ENCODE measurements at regions not wholly inside any gene's neighbourhood (a gene's known extent, or its start where the extent isn't known, plus 50 kb on each side); places are given as distances from the start of the nearest gene placed in this dataset.
A peak's percentile ranks its signal among the peaks of the same experiment; 100 is the strongest.

DNA sequence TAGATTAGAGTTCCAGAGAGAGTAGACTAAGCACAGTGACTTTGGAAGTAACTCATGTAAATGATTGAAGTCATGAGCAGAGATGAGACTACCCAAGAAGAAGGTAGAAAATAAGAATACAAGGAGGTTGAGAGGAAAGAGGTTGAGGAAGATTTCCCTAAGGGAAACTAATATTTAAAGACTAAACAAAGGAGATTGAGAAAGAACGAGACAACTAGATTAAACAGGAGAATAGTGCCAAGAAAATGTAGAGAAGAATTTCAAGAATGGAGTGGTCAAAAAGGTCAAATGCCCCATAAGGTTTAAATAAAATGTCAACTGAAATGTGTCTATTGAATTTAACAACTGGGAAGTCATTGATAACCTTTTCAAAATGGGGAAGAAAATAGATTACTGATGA, 59.0 kb downstream of the RPS29 start:
- no peak for FAIRE-seq
- no peak for DNase-seq (ENCODE audit: low spot score)

- FAIRE-seq: no peak
- no peak for DNase-seq (ENCODE audit: low spot score)
Observed at GRCh38 chr14:49526101-49526500, 60.1 kb downstream of the RPS29 start.

DNA sequence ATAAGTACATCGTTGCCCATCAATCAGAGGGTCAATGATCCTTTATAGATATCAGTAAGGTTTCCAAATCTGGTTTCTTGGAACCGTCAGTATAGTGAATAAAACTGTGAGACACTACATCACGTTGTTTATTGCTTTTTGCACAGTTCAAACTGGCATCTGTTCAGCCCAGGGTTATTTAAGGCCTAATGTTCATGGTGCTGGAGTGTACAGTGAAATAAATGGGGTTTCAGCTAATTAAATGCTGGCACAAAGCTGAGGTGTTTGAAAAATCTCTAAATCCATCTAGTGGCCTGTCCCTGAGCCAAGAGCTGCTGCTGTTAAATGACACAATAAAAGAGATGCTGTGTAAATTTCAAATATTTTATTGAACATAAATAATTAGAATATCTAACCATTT, 69.9 kb downstream of the RPS29 start:
- FAIRE-seq (peak; percentile 40), DNase-seq (ENCODE audit: low spot score) (no peak)

DNA sequence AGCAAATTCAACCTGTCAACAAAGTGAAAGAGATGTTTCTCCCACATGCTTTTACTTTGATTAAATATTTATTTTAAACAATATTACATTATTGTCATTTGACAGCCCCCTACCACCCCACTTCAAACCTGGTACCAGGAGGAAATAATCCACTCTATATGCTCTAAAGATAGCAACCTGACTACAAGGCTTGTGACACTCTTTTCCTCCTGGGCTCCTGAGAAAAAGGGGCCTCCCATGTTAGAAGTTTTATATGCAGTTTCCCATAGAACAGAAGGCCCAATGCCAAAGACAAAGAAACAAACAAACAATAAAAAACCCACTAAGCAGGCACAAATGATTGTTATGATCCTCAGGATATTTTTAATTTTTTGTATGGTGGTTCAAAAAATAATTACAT, 73.6 kb downstream of the RPS29 start:
- no peak for DNase-seq (ENCODE audit: low spot score)
- no peak for FAIRE-seq

DNA sequence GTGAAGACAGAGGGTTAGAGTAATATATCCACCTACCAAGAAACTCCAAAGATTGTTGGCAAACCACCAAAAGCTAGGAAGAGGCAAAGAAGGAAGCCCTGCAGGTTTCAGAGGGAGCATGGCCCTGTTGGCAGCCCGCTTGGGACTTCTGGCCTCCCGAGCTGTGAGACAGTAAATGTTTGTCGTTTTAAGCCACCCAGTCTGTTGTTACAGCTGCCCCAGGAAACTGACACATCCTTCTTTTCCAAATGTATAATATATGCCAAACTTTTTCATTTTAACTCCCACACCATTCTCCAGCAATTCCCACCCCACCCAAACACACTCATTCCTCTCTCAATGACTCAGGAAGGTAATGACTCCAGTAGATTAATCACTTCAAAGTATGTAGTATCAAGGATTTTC, 74.0 kb downstream of the RPS29 start:
- DNase-seq (ENCODE audit: low spot score): peak; percentile 78

GRCh38 chr14:49508124-49508523, 78.1 kb downstream of the RPS29 start:
- FAIRE-seq: no peak
- DNase-seq (ENCODE audit: low spot score): no peak

More for the DNA sequence above, 74.0 kb downstream of the RPS29 start:
- FAIRE-seq: peak; percentile 87

- FAIRE-seq: no peak
Observed at GRCh38 chr14:49506650-49507049, 79.5 kb downstream of the RPS29 start.

DNA sequence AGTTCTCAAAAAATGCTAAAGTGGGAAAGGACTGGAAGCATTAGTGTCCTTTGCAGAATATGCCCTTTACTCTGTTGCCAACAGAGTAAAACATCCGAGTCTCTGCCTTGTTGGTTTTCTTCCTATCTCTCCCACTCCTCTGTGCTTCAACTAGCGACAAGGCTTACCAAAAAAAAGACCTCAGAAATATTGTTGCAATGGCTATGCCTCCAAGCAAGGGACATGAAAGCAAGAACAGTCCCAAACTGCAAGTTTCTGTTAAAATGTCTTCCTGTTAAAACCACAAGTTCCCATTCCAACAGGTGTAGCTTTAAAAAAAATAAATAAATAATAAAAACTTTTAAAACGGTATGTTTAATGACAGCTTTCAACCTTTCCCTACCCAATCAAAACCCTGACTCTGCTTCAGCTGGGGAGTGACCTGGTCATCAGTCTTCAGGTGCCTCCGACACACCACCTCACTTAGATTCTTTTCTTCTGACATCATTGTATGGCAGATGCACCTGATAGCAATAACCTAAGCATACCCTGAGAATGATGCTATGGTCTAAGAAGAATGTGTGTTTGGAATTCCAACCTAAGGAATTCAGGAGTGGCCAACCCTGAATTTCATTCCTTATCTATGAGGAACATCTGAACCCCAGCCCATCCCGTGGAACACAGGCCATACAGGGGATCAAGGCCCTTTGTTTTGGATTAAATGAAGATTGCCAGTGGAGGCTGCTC, 81.0 kb downstream of the RPS29 start:
- DNase-seq (ENCODE audit: low spot score): peak; percentile 91
- FAIRE-seq: peak; percentile 95

More at GRCh38 chr14:49506650-49507049, 79.5 kb downstream of the RPS29 start:
- no peak for DNase-seq (ENCODE audit: low spot score)

- DNase-seq (ENCODE audit: low spot score) (peak; percentile 78), FAIRE-seq (no peak)
Observed at GRCh38 chr14:49497725-49498348, 88.3 kb downstream of the RPS29 start.

DNA sequence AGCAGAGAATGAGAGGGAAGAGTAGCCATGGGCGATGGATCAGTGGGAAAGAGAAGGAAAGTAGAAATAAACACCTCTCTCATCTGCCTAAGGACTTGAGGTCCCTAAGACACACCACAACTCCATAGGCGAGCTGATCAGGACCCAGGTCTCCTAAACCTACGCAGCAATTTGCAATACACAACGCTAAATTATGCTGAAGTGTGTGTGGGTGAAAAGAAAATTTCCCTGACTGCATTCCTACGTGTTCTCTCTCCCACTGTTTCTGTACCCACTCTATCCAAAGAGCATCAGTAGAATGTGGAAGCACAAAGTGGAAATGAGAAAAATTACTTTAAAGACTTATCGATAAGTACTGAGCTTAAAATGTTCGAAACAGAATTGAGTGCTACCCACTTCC, 88.9 kb downstream of the RPS29 start:
- no peak for DNase-seq (ENCODE audit: low spot score)
- FAIRE-seq: peak; percentile 79

DNA sequence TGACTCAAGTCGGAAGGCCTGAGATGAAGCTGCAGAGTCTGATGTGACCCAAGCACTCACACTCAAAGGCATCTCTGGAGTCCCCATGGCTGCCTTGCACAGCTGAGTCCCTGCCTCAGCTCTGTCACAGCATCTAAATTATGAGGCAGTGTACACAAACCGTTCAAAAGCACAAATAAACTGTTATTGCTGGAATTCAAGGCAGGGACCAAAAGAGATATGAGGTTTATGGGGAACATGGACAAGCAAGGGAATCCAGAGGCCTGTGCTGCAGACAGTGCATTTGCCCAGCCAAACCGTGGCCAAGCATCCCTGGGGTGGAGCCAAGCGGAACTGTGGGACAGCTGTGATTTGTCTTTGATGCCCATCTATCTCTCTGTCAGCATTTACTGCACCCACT, 91.3 kb downstream of the RPS29 start:
- FAIRE-seq: no peak

DNA sequence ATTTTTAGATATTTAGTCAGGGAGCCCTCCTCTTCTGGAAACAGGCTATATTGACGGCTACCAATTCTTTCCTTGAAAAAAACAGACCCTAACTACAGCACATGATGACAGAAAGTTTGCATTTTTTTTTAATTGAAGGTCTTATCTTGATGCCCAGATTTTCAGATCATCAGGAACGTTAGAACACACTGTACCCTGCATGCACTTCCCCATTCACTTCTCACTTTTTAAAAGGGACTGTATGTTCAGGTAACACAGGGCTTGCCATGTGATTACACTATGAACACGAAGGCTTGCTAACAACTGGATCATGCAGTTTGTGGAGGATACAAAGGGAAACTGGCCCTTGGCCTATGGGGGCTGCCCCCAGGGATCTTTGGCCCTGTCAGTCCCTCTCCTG, 92.6 kb downstream of the RPS29 start:
- no peak for FAIRE-seq
- no peak for DNase-seq (ENCODE audit: low spot score)

More for the DNA sequence above, 91.3 kb downstream of the RPS29 start:
- no peak for DNase-seq (ENCODE audit: low spot score)

- no peak for DNase-seq (ENCODE audit: low spot score)
- no peak for FAIRE-seq
Observed at GRCh38 chr14:49492151-49492550, 94.0 kb downstream of the RPS29 start.

GRCh38 chr14:49489341-49489740, 96.8 kb downstream of the RPS29 start:
- DNase-seq (ENCODE audit: low spot score): no peak
- FAIRE-seq: no peak

DNA sequence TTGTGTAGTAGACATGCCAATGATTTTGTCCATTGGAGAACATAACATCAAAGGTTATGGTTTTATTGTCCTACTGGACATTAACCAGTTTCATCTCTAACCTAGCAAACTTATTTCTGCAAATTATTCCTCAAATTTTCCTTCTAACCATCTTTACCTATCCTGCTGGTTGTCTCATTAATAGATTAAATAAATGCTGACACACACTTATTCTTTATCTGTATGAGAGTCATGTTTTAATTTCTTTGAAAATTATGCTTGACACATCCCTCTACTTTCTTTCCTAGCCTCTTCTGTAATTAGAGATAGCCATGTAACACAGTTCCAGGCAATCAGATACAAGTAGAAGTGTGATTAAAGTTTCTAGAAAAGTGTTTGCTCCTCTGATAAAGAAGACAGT, 98.9 kb downstream of the RPS29 start:
- DNase-seq (ENCODE audit: low spot score) (no peak), FAIRE-seq (no peak)

GRCh38 chr14:49485290-49485689, 100.9 kb downstream of the RPS29 start:
- no peak for DNase-seq (ENCODE audit: low spot score)
- FAIRE-seq: peak; percentile 40

DNA sequence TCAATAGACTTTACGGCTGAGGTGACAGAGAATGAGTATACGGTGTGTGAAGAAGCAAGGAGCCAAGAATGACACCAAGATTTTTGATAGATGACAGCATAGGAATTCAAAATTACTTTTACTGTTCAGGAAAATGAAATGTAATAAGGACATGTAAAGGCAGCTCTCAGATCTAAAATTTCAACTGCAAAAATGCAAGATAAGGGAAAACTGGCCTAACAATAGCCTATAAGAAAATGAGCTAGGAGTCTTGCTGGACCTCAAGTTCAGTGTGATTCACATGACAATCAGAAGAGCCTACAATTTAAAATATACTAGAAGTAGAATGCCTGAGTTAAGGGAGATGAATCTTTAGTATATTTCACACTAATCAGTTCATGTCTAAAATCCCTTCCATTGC, 102.0 kb downstream of the RPS29 start:
- no peak for DNase-seq (ENCODE audit: low spot score)
- no peak for FAIRE-seq

DNA sequence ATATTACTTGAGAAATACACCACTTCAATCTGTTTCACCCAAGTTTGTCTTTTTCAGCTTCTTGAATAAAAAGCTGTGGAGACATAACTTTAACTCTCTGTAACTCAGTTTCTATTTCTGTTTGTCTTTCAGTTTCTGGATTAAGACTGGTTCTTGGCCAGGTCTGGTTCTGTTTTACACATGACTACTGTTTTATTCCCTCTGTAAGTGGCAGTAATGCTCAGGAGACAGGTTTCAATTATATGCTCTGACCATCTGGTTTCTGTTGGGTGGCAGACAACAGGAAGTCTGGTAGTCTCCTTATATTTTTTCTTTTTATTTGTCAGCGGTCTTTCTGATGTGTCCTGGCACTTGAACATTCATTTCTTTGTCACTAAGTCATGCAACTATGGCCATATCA, 102.9 kb downstream of the RPS29 start:
- FAIRE-seq: no peak
- DNase-seq (ENCODE audit: low spot score): no peak

DNA sequence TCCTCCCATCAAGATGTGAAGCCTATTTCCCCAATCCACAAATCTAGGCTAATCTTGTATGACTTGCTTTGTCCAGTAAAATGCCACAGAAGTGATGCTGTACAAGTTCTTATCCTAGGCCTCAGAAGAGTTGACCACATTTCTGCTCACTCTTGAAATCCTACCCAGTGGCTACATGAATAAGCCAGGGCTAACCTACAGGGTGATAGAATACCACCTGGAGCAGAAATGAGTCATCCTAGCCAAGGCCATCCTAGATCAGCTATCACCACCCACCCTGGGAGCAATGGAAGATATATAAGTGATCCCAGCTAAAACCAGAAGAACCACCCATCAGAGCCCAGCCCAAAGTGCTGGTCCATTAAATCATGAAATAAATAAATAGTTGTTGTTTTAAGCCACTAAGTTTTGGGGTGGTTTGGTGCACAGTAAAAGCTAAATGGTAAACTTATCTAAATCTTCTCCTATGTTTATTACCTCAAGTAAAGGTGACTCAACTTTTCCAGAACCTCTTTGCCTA, 105.1 kb downstream of the RPS29 start:
- DNase-seq (ENCODE audit: low spot score) (no peak), FAIRE-seq (peak; percentile 53)

GRCh38 chr14:49480053-49480760, 106.0 kb downstream of the RPS29 start:
- FAIRE-seq: no peak

DNA sequence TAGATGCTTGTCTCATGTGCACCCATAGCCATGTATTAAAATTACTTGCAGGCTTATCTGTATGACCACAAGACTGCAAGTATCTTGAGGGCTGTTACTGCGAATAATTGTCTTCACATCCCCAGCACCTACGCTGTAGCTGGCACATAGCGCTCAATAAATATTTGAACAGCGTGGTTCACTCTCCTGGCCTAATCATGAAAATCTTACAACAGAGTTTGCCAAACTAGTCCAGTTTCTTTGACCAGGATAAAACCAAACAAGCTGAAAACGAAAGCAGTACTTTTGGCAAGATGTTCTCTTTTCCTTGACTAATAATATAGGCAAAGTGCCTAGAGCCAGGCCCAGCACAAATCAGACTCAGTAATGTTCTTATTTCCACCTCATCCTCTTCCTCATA, 106.7 kb downstream of the RPS29 start:
- FAIRE-seq (peak; percentile 67), DNase-seq (ENCODE audit: low spot score) (no peak)

More at GRCh38 chr14:49480053-49480760, 106.0 kb downstream of the RPS29 start:
- DNase-seq (ENCODE audit: low spot score): no peak

DNA sequence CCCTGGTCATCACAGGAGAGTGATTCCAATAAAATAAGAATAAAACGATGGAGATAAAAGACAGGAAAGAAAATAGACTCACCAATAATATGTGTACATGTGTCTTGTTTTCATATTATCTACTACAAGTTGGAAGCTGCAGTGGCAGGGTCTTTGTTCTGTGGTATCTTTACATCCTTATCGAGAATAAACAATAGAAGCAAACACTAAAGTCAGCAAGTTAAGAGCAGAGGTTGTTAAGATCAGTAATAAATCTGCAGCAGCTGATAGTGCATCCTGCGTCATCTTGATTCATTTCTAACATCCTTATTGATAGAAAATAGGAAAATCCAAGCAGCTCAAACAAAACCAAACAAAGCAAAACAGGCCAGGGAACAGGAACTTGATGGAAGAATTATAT, 107.4 kb downstream of the RPS29 start:
- FAIRE-seq (no peak), DNase-seq (ENCODE audit: low spot score) (no peak)

All from urothelium cell line (cell line).